Neural cell (in vitro differentiated cells): ENCODE measurements at regions not wholly inside any gene's neighbourhood (a gene's known extent, or its start where the extent isn't known, plus 50 kb on each side); places are given as distances from the start of the nearest gene placed in this dataset.

Experiments used
- H2AFZ ChIP-seq: fragments of 200-600, 300-800 bp; sonication (generic), shearing (Covaris generic); 2 replicates; pipeline ENCODE4 v1.6.0; 2014; ENCODE audit warnings: low read depth, mild to moderate bottlenecking, antibody characterized with exemption, low read length, moderate library complexity
- H3F3A ChIP-seq: fragments of 200-600 bp; shearing (Covaris generic); 2 replicates; pipeline ENCODE4 v1.6.1; 2016; ENCODE audit warnings: mild to moderate bottlenecking, moderate library complexity, mixed read lengths, antibody characterized with exemption, low read length; ENCODE audit not compliant: insufficient read depth, poor library complexity, severe bottlenecking
- H3K27ac ChIP-seq: fragments of 200-600, 300-800 bp; sonication (generic), shearing (Covaris generic); 2 replicates; pipeline ENCODE4 v1.5.1; 2014; ENCODE audit warnings: mild to moderate bottlenecking, low read length, moderate library complexity
- H3K27me3 ChIP-seq: fragments of 300-800, 200-600 bp; sonication (generic), shearing (Covaris generic); 2 replicates; pipeline ENCODE4 v1.6.0; 2014; ENCODE audit warnings: mild to moderate bottlenecking, low read depth, low read length, moderate library complexity; ENCODE audit not compliant: insufficient read depth
- H3K36me3 ChIP-seq: fragments of 300-800, 200-600 bp; sonication (generic), shearing (Covaris generic); 2 replicates; pipeline ENCODE4 v1.5.1; 2014; ENCODE audit warnings: mild to moderate bottlenecking, antibody characterized with exemption, low read length, moderate library complexity; ENCODE audit not compliant: insufficient read depth
- H3K4me2 ChIP-seq: fragments of 300-800, 200-600 bp; sonication (generic), shearing (Covaris generic); 2 replicates; pipeline ENCODE4 v1.6.0; 2014; ENCODE audit warnings: mild to moderate bottlenecking, low read length
- H3K4me3 ChIP-seq: fragments of 300-800, 200-600 bp; sonication (generic), shearing (Covaris generic); 2 replicates; pipeline ENCODE4 v1.5.1; 2014; ENCODE audit warnings: mild to moderate bottlenecking, low read length, moderate library complexity
- H3K79me2 ChIP-seq: fragments of 200-600 bp; shearing (Covaris generic); replicated peaks from 2 replicates; pipeline ENCODE4 v1.6.0; 2014; ENCODE audit warnings: mild to moderate bottlenecking, low read length, moderate library complexity; ENCODE audit not compliant: insufficient read depth
- H3K9ac ChIP-seq: fragments of 300-800, 200-600 bp; sonication (generic), shearing (Covaris generic); 2 replicates; pipeline ENCODE4 v1.6.1; 2016; ENCODE audit warnings: mild to moderate bottlenecking, low read length, mixed read lengths
- H3K9me2 ChIP-seq: fragments of 200-600 bp; shearing (Covaris generic); 2 replicates; pipeline ENCODE4 v1.6.1; 2016; ENCODE audit warnings: mild to moderate bottlenecking, low read length, mixed read lengths; ENCODE audit not compliant: insufficient read depth
- H3K9me3 ChIP-seq: fragments of 200-600, 300-800 bp; sonication (generic), shearing (Covaris generic); 2 replicates; pipeline ENCODE4 v1.6.1; 2016; ENCODE audit warnings: mild to moderate bottlenecking, mixed run types, low read length, moderate library complexity, mixed read lengths
- H4K20me1 ChIP-seq: fragments of 200-600 bp; shearing (Covaris generic); 2 replicates; pipeline ENCODE4 v1.6.1; 2016; ENCODE audit warnings: mild to moderate bottlenecking, mixed run types; ENCODE audit not compliant: insufficient read depth
- EP300 ChIP-seq: fragments of 450-650 bp; conservative IDR thresholded peaks from 2 replicates; pipeline ENCODE4 v1.6.1; 2014; ENCODE audit warnings: antibody characterized with exemption, mild to moderate bottlenecking, moderate library complexity; ENCODE audit not compliant: poor library complexity, severe bottlenecking
- EZH2 ChIP-seq: fragments of 200-600, 300-800 bp; shearing (Covaris generic), sonication (generic); IDR thresholded peaks from 2 replicates; pipeline ENCODE4 v1.6.1; 2014; ENCODE audit warnings: antibody characterized with exemption, low read length, borderline replicate concordance, mild to moderate bottlenecking; ENCODE audit not compliant: insufficient read depth, poor library complexity, severe bottlenecking
- MXI1 ChIP-seq: fragments of 450-650 bp; conservative IDR thresholded peaks from 2 replicates; pipeline ENCODE4 v1.6.1; 2014; ENCODE audit warnings: antibody characterized with exemption, mild to moderate bottlenecking; ENCODE audit not compliant: poor library complexity, severe bottlenecking
- POLR2AphosphoS5 ChIP-seq: IDR thresholded peaks from 2 replicates; pipeline ENCODE4 v1.6.1; 2012
- RAD21 ChIP-seq: fragments of 450-650 bp; conservative IDR thresholded peaks from 2 replicates; pipeline ENCODE4 v1.6.1; 2014; ENCODE audit warnings: antibody characterized with exemption, mild to moderate bottlenecking, moderate library complexity
- SMC3 ChIP-seq: fragments of 450-650 bp; conservative IDR thresholded peaks from 2 replicates; pipeline ENCODE4 v1.6.1; 2014; ENCODE audit warnings: antibody characterized with exemption, mild to moderate bottlenecking, moderate library complexity; ENCODE audit not compliant: poor library complexity
- TAF1 ChIP-seq: IDR thresholded peaks from 2 replicates; pipeline ENCODE4 v1.6.1; 2012; ENCODE audit warnings: low read depth
- TF ChIP-seq, protein P1 (sequence below): IDR thresholded peaks from 2 replicates; pipeline ENCODE4 v1.6.1; 2012; ENCODE audit warnings: borderline replicate concordance
- TF ChIP-seq, protein P2 (sequence below): fragments of 450-650 bp; IDR thresholded peaks from 2 replicates; pipeline ENCODE4 v1.5.1; 2014; ENCODE audit warnings: antibody characterized with exemption, mild to moderate bottlenecking, moderate library complexity; ENCODE audit not compliant: poor library complexity, severe bottlenecking

DNA sequence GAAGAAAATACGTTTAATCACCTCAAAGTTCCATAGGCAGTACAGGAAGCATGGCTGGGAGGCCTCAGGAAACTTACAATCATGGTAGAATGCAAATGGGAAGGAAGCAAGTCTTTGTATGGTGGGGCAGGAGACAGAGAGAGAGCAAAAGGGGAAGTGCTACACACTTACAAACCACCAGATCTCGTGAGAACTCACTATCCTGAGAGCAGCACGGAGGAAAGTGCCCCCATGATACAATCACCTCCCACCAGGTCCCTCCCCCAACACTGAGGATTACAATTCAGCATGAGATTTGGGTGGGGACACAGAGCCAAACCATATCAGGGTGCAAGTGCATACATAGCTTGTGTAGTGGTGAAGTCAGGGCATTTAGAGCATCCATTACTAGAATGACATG lies 92.3 kb upstream of the ANKRD10 start:
- Histone ChIP-seq H3K36me3 (no peaks in the 10 kb centered on the region), H3K4me2 (no peak overlapping the region), H3K27me3 (no peaks in the 10 kb centered on the region), H3K4me3 (no peak overlapping the region), H3K9me3 (no peaks in the 10 kb centered on the region), H2AFZ (no peak overlapping the region), H3K79me2 (no peaks in the 10 kb centered on the region), H3F3A (no peaks in the 10 kb centered on the region), H3K27ac (no peak overlapping the region), H3K9me2 (no peaks in the 10 kb centered on the region), H4K20me1 (no peaks in the 10 kb centered on the region), H3K9ac (no peak overlapping the region)
- TF ChIP-seq, protein P1, sequence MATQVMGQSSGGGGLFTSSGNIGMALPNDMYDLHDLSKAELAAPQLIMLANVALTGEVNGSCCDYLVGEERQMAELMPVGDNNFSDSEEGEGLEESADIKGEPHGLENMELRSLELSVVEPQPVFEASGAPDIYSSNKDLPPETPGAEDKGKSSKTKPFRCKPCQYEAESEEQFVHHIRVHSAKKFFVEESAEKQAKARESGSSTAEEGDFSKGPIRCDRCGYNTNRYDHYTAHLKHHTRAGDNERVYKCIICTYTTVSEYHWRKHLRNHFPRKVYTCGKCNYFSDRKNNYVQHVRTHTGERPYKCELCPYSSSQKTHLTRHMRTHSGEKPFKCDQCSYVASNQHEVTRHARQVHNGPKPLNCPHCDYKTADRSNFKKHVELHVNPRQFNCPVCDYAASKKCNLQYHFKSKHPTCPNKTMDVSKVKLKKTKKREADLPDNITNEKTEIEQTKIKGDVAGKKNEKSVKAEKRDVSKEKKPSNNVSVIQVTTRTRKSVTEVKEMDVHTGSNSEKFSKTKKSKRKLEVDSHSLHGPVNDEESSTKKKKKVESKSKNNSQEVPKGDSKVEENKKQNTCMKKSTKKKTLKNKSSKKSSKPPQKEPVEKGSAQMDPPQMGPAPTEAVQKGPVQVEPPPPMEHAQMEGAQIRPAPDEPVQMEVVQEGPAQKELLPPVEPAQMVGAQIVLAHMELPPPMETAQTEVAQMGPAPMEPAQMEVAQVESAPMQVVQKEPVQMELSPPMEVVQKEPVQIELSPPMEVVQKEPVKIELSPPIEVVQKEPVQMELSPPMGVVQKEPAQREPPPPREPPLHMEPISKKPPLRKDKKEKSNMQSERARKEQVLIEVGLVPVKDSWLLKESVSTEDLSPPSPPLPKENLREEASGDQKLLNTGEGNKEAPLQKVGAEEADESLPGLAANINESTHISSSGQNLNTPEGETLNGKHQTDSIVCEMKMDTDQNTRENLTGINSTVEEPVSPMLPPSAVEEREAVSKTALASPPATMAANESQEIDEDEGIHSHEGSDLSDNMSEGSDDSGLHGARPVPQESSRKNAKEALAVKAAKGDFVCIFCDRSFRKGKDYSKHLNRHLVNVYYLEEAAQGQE: no peak
- TF ChIP-seq POLR2AphosphoS5 (no peak), SMC3 (no peak)
- TF ChIP-seq, protein P2, sequence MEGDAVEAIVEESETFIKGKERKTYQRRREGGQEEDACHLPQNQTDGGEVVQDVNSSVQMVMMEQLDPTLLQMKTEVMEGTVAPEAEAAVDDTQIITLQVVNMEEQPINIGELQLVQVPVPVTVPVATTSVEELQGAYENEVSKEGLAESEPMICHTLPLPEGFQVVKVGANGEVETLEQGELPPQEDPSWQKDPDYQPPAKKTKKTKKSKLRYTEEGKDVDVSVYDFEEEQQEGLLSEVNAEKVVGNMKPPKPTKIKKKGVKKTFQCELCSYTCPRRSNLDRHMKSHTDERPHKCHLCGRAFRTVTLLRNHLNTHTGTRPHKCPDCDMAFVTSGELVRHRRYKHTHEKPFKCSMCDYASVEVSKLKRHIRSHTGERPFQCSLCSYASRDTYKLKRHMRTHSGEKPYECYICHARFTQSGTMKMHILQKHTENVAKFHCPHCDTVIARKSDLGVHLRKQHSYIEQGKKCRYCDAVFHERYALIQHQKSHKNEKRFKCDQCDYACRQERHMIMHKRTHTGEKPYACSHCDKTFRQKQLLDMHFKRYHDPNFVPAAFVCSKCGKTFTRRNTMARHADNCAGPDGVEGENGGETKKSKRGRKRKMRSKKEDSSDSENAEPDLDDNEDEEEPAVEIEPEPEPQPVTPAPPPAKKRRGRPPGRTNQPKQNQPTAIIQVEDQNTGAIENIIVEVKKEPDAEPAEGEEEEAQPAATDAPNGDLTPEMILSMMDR: no peak

DNA sequence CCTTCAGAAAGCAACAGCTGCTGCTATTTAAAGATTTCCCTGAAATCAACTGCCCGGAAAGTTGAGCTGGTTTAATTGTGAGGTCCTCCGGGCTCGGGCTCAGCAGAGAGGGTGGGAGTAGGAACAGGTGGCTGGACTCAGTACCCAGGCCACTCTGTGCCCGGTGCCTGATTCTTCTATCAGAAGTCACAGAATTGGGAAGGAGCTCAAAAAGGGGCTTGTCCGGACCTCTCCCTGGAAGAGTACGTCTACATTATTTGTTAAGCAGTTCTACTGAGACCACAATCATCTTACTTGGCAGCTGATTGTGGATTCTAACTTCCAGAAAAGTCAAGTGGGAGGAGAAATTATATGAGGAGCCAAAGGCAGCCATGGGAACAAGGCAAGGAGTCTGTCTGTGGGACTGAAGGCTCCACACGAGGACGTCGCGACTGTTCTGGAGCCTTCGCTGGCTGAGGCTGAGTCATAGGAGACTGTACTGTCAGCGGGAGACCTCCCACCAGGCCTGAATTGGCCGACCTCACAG lies 91.7 kb upstream of the ANKRD10 start:
- Histone ChIP-seq H4K20me1 (no peaks in the 10 kb centered on the region), H3K79me2 (no peaks in the 10 kb centered on the region), H3K36me3 (no peaks in the 10 kb centered on the region), H3K27me3 (no peaks in the 10 kb centered on the region), H2AFZ (no peak overlapping the region), H3K9me3 (no peaks in the 10 kb centered on the region), H3K9me2 (no peaks in the 10 kb centered on the region), H3K4me3 (no peak overlapping the region), H3F3A (no peaks in the 10 kb centered on the region), H3K4me2 (no peak overlapping the region), H3K9ac (no peak overlapping the region), H3K27ac (no peak overlapping the region)
- TF ChIP-seq, protein P1: no peak
- TF ChIP-seq MXI1 (no peak), EZH2 (no peak), RAD21 (no peak), EP300 (no peak), SMC3 (no peak), POLR2AphosphoS5 (no peak), TAF1 (no peak)
- TF ChIP-seq, protein P2: no peak
